ENCODE measurements at regions not wholly inside any gene's neighbourhood (a gene's known extent, or its start where the extent isn't known, plus 50 kb on each side); places are given as distances from the start of the nearest gene placed in this dataset.

GRCh38 chr7:36784991-36785940 is 61.0 kb upstream of the AOAH start:
- H3K4me2 ChIP-seq (ENCODE audit: insufficient read depth, insufficient read length, low read length) = no peak overlapping the region
- WGBS (ENCODE audit: extremely low coverage, insufficient read length, low lambda C conversion rate) = no CpG with 5 or more reads among the region's 13 CpGs
- TF ChIP-seq CTCF (conservative IDR thresholded peaks at IDR 0.05) = no peak

More at GRCh38 chr7:36784991-36785940, 61.0 kb upstream of the AOAH start:
- H3K27ac ChIP-seq (ENCODE audit: insufficient read length, low read depth, low read length) = no peak overlapping the region
- no peak overlapping the region for H3T11ph ChIP-seq (ENCODE audit: low read length)
- no peak overlapping the region for H3K4ac ChIP-seq (ENCODE audit: low read depth, low read length)
- no peak overlapping the region for H3K4me3 Mint-ChIP-seq
- H3K79me1 ChIP-seq (ENCODE audit: insufficient read depth, low read depth, low read length, poor library complexity, severe bottlenecking) = no peaks in the 10 kb centered on the region
- no peak overlapping the region for H4K5ac ChIP-seq (ENCODE audit: insufficient read length, low read depth, low read length)
- H3K18ac ChIP-seq (ENCODE audit: insufficient read length, low read depth, low read length) = no peak overlapping the region
- no peak overlapping the region for H3K23ac ChIP-seq (ENCODE audit: insufficient read length, low read depth, low read length)
- no peak overlapping the region for H2BK20ac ChIP-seq (ENCODE audit: low read depth, low read length, poor library complexity, severe bottlenecking)
- no peaks in the 10 kb centered on the region for H3K79me2 ChIP-seq (ENCODE audit: insufficient read depth, low read length)
- H2AFZ ChIP-seq (ENCODE audit: low read length) = peak overlapping the region; percentile 41
- no peak overlapping the region for H3K14ac ChIP-seq (ENCODE audit: insufficient read depth, low read length)
- H2BK15ac ChIP-seq (ENCODE audit: low read depth, low read length) = no peak overlapping the region
- H3K36me3 Mint-ChIP-seq (ENCODE audit: insufficient read depth in 1 of 3, low read depth in 3 of 3) = no peaks in the 10 kb centered on the region
- no peak overlapping the region for H4K91ac ChIP-seq (ENCODE audit: insufficient read length, low read depth, low read length)
- H3K9me3 Mint-ChIP-seq = no peaks in the 10 kb centered on the region
- no peak overlapping the region for H3K56ac ChIP-seq (ENCODE audit: insufficient read length, low read depth, low read length)
- H4K20me1 ChIP-seq (ENCODE audit: control insufficient read depth, insufficient read depth, insufficient read length) = no peaks in the 10 kb centered on the region
- H2BK5ac ChIP-seq (ENCODE audit: insufficient read length, low read length) = no peak overlapping the region
- DNase-seq = no peak
- H3K27me3 ChIP-seq (ENCODE audit: insufficient read depth, low read length) = no peaks in the 10 kb centered on the region
- H3K4me1 ChIP-seq (ENCODE audit: insufficient read depth, low read length) = no peaks in the 10 kb centered on the region
- peak overlapping the region in 1 of 3 experiments; percentile 60; a peak in 1 of 7 replicates for H3K27ac Mint-ChIP-seq
- no peaks in the 10 kb centered on the region for H3K9me3 ChIP-seq (ENCODE audit: control insufficient read depth, low read depth, low read length)
- H3K23me2 ChIP-seq (ENCODE audit: insufficient read length, low read depth, low read length, poor library complexity, severe bottlenecking) = no peaks in the 10 kb centered on the region
- H2BK120ac ChIP-seq (ENCODE audit: low read depth, low read length, poor library complexity, severe bottlenecking) = no peak overlapping the region
- peaks cover 3 to 7% of the 10 kb centered on the region in 2 experiments; a peak in 1 of 4 replicates for H3K4me1 Mint-ChIP-seq
- H3K9ac ChIP-seq (ENCODE audit: extremely low read depth, insufficient read length, low read length) = no peak overlapping the region
- no peaks in the 10 kb centered on the region for H3K27me3 Mint-ChIP-seq (ENCODE audit: low read depth)
- no peak overlapping the region for H2AK5ac ChIP-seq (ENCODE audit: insufficient read length, low read length)
- H2BK12ac ChIP-seq (ENCODE audit: insufficient read length, low read depth, low read length) = no peak overlapping the region
- no peak overlapping the region for H4K8ac ChIP-seq (replicated peaks; ENCODE audit: insufficient read length, low read depth, low read length)
